ENCODE measurements at regions not wholly inside any gene's neighbourhood (a gene's known extent, or its start where the extent isn't known, plus 50 kb on each side); places are given as distances from the start of the nearest gene placed in this dataset.

- Histone ChIP-seq H4K5ac (ENCODE audit: low read depth, low read length) (no peak overlapping the region), H4K20me1 (ENCODE audit: insufficient read depth, low read length) (no peaks in the 10 kb centered on the region), H2BK5ac (ENCODE audit: low read depth, low read length, poor library complexity, severe bottlenecking) (no peak overlapping the region), H3K79me1 (ENCODE audit: low read depth in 1 of 2, low read length in 2 of 2) (no peaks in the 10 kb centered on the region), H4K8ac (ENCODE audit: low read depth in 2 of 2, low read length in 2 of 2) (no peak overlapping the region), H3K4me3 (ENCODE audit: insufficient read depth, low read depth, low read length) (no peak overlapping the region), H3K9me3 (ENCODE audit: control insufficient read depth, insufficient read depth, low read length) (peaks cover 5% of the 10 kb centered on the region; the same call in 1 of the 2 replicates), H3K4me2 (ENCODE audit: low read depth, low read length) (no peak overlapping the region), H3K4me1 (ENCODE audit: control insufficient read depth, insufficient read depth, low read length) (no peaks in the 10 kb centered on the region), H2AFZ (replicated peaks; ENCODE audit: low read length, poor library complexity) (no peak overlapping the region), H3K14ac (replicated peaks; ENCODE audit: low read depth, low read length) (no peak overlapping the region), H3K36me3 (ENCODE audit: control insufficient read depth, insufficient read depth, low read length) (no peaks in the 10 kb centered on the region), H3K18ac (ENCODE audit: low read depth, low read length) (no peak overlapping the region), H2AK9ac (replicated peaks; ENCODE audit: low read depth, low read length, poor library complexity) (no peak overlapping the region), H3K9ac (ENCODE audit: low read depth, low read length) (no peak overlapping the region), H4K91ac (ENCODE audit: insufficient read depth, low read depth, low read length) (no peak overlapping the region), H3K9me1 (ENCODE audit: insufficient read depth, low read length) (no peaks in the 10 kb centered on the region), H2BK15ac (ENCODE audit: low read depth, low read length) (no peak overlapping the region), H2BK20ac (ENCODE audit: low read depth, low read length) (no peak overlapping the region), H3K27me3 (ENCODE audit: control insufficient read depth, insufficient read depth, low read length) (no peaks in the 10 kb centered on the region), H2BK120ac (ENCODE audit: low read depth, low read length) (no peak overlapping the region), H3K4ac (ENCODE audit: low read depth, low read length) (no peak overlapping the region), H3K56ac (ENCODE audit: extremely low read depth, insufficient read depth, low read length) (no peak overlapping the region), H2AK5ac (ENCODE audit: low read depth, low read length) (no peak overlapping the region), H3K23ac (ENCODE audit: low read depth, low read length) (no peak overlapping the region), H3K27ac (ENCODE audit: insufficient read depth, low read length) (no peak overlapping the region)
- dilution Hi-C loops (cut with HindIII; ENCODE audit: low sequenced_read_pairs, unreplicated experiment), result no loop called here
- POLR2A ChIA-PET (ENCODE audit: unreplicated experiment), result no interaction called here
- no peak for TF ChIP-seq BHLHE40 (IDR thresholded peaks at IDR 0.05; ENCODE audit: low read depth, low read length)
- TF ChIP-seq NFE2L2 (IDR thresholded peaks at IDR 0.05; ENCODE audit: low read depth, low read length), result no peak
- TF ChIP-seq MXI1 (IDR thresholded peaks at IDR 0.05; ENCODE audit: borderline replicate concordance, low read depth, low read length), result no peak
- no peak for TF ChIP-seq FOS (IDR thresholded peaks at IDR 0.05; ENCODE audit: low read depth, low read length)
- no peak for TF ChIP-seq USF2 (IDR thresholded peaks at IDR 0.05; ENCODE audit: low read depth, low read length)
- no peak for TF ChIP-seq CTCF (conservative IDR thresholded peaks at IDR 0.05; ENCODE audit: low read depth, low read length)
- TF ChIP-seq MAZ (IDR thresholded peaks at IDR 0.05; ENCODE audit: borderline replicate concordance, low read depth, low read length), result no peak
- no peak for TF ChIP-seq SMC3 (IDR thresholded peaks at IDR 0.05; ENCODE audit: low read depth, low read length)
- TF ChIP-seq CEBPB (IDR thresholded peaks at IDR 0.05; ENCODE audit: low read depth, low read length), result no peak
- no peak for TF ChIP-seq MAFK (IDR thresholded peaks at IDR 0.05; ENCODE audit: low read depth, low read length)
- no peak for TF ChIP-seq CHD1 (IDR thresholded peaks at IDR 0.05; ENCODE audit: low read depth, low read length)
- TF ChIP-seq ELK1 (IDR thresholded peaks at IDR 0.05; ENCODE audit: borderline replicate concordance, low read depth, low read length), result no peak
- no peak for TF ChIP-seq POLR2A (IDR thresholded peaks at IDR 0.05; ENCODE audit: low read depth, low read length)
- no peak for TF ChIP-seq RCOR1 (IDR thresholded peaks at IDR 0.05; ENCODE audit: insufficient replicate concordance, low read length)
- TF ChIP-seq RFX5 (IDR thresholded peaks at IDR 0.05; ENCODE audit: low read depth, low read length), result no peak
- TF ChIP-seq RAD21 (IDR thresholded peaks at IDR 0.05; ENCODE audit: low read length), result no peak
- WGBS, 2 experiments (ENCODE audit: extremely low coverage in 2 of 2, insufficient read length in 1 of 2), result no CpG with 5 or more reads among the region's 2 CpGs
- no peak for DNase-seq
- CTCF ChIA-PET, result no interaction called here
- intact Hi-C loops (cut with micrococcal nuclease), result no loop called here
- no peak for ATAC-seq (ENCODE audit: low read depth)
- no TSS peak for BruUV-seq (replicated peaks)
- in situ Hi-C loops (cut with MboI; ENCODE audit: low sequenced_read_pairs), result no loop called here
Measured at GRCh38 chr12:71281425-71281824, 123.6 kb upstream of the TSPAN8 start.

Measured in IMR-90 (cell line).